ENCODE measurements at regions not wholly inside any gene's neighbourhood (a gene's known extent, or its start where the extent isn't known, plus 50 kb on each side); places are given as distances from the start of the nearest gene placed in this dataset.

DNA sequence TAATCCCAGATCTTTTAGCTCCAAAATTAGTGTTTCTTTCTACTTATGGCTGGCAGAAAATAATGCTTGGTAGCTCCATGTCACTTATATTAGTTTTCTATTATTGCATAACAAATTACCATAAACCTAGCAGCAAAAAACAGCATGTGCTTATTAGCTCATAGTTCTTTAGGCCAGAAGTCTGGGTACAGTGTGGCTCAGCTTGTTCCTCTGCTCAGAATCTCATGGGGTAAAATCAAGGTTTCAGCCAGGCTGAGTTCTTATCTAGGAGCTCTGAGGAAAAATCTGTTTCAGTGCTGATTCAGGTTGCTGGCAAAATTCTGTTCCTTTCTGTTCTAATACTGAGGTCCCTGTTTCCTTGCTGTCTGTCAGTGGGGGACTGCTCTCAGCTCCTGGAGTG is 101.1 kb downstream of the CT47B1 start:
- Histone ChIP-seq H3K36me3 (no peaks in the 10 kb centered on the region), H3K27ac (no peak overlapping the region), H3K4me1 (ENCODE audit: insufficient read depth) (no peaks in the 10 kb centered on the region), H3K9me3 (no peaks in the 10 kb centered on the region), H3K27me3 (no peaks in the 10 kb centered on the region), H3K4me3 (no peak overlapping the region)
- DNase-seq: no peak
- TF ChIP-seq CTCF (IDR thresholded peaks at IDR 0.05) (no peak), EP300 (IDR thresholded peaks at IDR 0.05) (no peak), POLR2A (IDR thresholded peaks at IDR 0.05) (no peak)
- intact Hi-C loops (cut with DNase I): no loop called here

- intact Hi-C loops (cut with DNase I): no loop called here
- Histone ChIP-seq H3K36me3 (no peaks in the 10 kb centered on the region), H3K9me3 (no peaks in the 10 kb centered on the region), H3K4me1 (ENCODE audit: insufficient read depth) (no peaks in the 10 kb centered on the region), H3K4me3 (no peak overlapping the region), H3K27me3 (no peaks in the 10 kb centered on the region), H3K27ac (no peak overlapping the region)
- TF ChIP-seq CTCF (IDR thresholded peaks at IDR 0.05) (no peak), EP300 (IDR thresholded peaks at IDR 0.05) (no peak), POLR2A (IDR thresholded peaks at IDR 0.05) (no peak)
- WGBS, 3 donors: 43 to 56% (median 46%) methylated on average over 5 of the region's 5 CpGs
- no peak for DNase-seq
Measured at GRCh38 chrX:120773801-120774200, 101.9 kb downstream of the CT47B1 start.

GRCh38 chrX:120769576-120770341 is 105.9 kb downstream of the CT47B1 start:
- no peaks in the 10 kb centered on the region for H3K9me3 ChIP-seq
- no peaks in the 10 kb centered on the region for H3K36me3 ChIP-seq
- no peaks in the 10 kb centered on the region for H3K27me3 ChIP-seq
- intact Hi-C loops (cut with DNase I): no loop called here
- no peak overlapping the region for H3K27ac ChIP-seq
- no peaks in the 10 kb centered on the region for H3K4me1 ChIP-seq (ENCODE audit: insufficient read depth)
- TF ChIP-seq EP300 (IDR thresholded peaks at IDR 0.05): no peak
- TF ChIP-seq POLR2A (IDR thresholded peaks at IDR 0.05): no peak
- TF ChIP-seq CTCF (IDR thresholded peaks at IDR 0.05): no peak
- no peak for DNase-seq
- 40 to 48% (median 47%) methylated on average over 8 of the region's 8 CpGs for WGBS, 3 donors
- H3K4me3 ChIP-seq: no peak overlapping the region

DNA sequence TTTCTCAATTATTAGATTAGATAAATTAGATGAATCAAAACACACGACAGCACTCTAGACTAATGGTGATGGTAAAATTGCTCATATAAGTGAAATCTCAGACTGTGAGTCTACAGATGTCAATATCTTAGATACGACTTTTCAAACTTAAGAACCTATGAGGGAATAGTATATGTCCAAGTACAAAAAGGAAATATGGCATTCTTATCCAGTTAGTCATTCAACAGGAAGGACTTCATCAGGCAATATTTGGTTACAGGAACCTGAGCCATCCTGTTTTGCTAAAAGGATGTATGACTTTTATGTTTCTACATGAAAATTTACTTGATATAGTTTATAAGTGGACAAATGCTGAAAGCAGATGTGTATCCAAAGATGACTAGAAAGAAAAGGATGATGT is 107.0 kb downstream of the CT47B1 start:
- Histone ChIP-seq H3K9me3 (no peaks in the 10 kb centered on the region), H3K4me3 (no peak overlapping the region), H3K36me3 (no peaks in the 10 kb centered on the region), H3K27ac (no peak overlapping the region), H3K27me3 (no peaks in the 10 kb centered on the region), H3K4me1 (ENCODE audit: insufficient read depth) (no peaks in the 10 kb centered on the region)
- intact Hi-C loops (cut with DNase I): no loop called here
- DNase-seq: no peak
- TF ChIP-seq POLR2A (IDR thresholded peaks at IDR 0.05) (no peak), CTCF (IDR thresholded peaks at IDR 0.05) (no peak), EP300 (IDR thresholded peaks at IDR 0.05) (no peak)
- 41 to 58% (median 48%) methylated on average over 2 of the region's 2 CpGs for WGBS, 3 donors
